Vagina (tissue), 2 donors: ENCODE measurements at regions not wholly inside any gene's neighbourhood (a gene's known extent, or its start where the extent isn't known, plus 50 kb on each side); places are given as distances from the start of the nearest gene placed in this dataset.

Experiments used
- CTCF ChIP-seq, 3 experiments: fragments of 450-650 bp in 2 of 3; fragments of 200-600 bp in 1 of 3; sonication (generic) in 1 of 3; IDR thresholded peaks; one replicate each; pipeline ENCODE4 v1.5.1; 2017 to 2019; ENCODE audit warnings: antibody characterized with exemption in 3 of 3, mild to moderate bottlenecking in 2 of 3, moderate library complexity in 2 of 3
- POLR2A ChIP-seq, 2 donors: fragments of 450-650 bp; IDR thresholded peaks; one replicate each; pipeline ENCODE4 v1.6.1; 2017; ENCODE audit warnings: antibody characterized with exemption in 2 of 2, mild to moderate bottlenecking in 2 of 2, moderate library complexity in 2 of 2

GRCh38 chr5:155402927-155403640 is 389.5 kb downstream of the KIF4B start:
- no peak for TF ChIP-seq CTCF (IDR thresholded peaks at IDR 0.05)
- no peak for TF ChIP-seq POLR2A (IDR thresholded peaks at IDR 0.05)
